ENCODE measurements at regions not wholly inside any gene's neighbourhood (a gene's known extent, or its start where the extent isn't known, plus 50 kb on each side); places are given as distances from the start of the nearest gene placed in this dataset.

DNA sequence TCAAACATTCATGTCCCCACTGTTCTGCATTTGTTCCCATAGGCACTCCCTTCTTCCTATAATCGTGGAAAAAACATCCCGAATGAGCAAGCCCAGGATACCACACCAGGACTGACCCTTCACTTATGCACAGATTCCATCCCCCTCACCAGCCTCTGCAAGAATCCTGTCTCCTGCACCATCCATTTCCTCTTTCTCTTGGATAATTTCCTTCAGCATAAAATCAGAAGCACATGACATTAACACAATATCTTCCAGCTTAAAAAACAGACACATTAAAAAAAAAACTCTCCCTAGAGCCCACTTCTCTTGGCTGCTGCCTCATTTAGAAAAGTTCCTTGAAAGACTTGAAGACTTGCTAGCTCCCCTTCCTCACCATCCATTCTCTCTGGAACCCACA lies 120.9 kb upstream of the CPSF6 start:
- H2BK120ac ChIP-seq (ENCODE audit: low read depth, low read length): no peak overlapping the region
- WGBS, 2 donors (ENCODE audit: extremely low coverage in 2 of 2, insufficient read length in 2 of 2, insufficient replicate concordance in 1 of 2): no CpG with 5 or more reads among the region's 2 CpGs

GRCh38 chr12:69119770-69120169 lies 119.6 kb upstream of the CPSF6 start:
- H2AK5ac ChIP-seq (ENCODE audit: low read depth, low read length): no peak overlapping the region
- H2AFZ ChIP-seq (ENCODE audit: low read length): no peak overlapping the region
- no peak overlapping the region for H3K23ac ChIP-seq (ENCODE audit: low read depth, low read length, poor library complexity)
- no peaks in the 10 kb centered on the region for H3K79me1 ChIP-seq (ENCODE audit: low read depth, low read length)
- no peak for DNase-seq (ENCODE audit: low spot score)
- H3K4me1 ChIP-seq (ENCODE audit: control insufficient read depth in 2 of 2, insufficient read depth in 1 of 2, low read depth in 1 of 2, low read length in 2 of 2): peaks cover 0 to 3% of the 10 kb centered on the region in 2 donors
- H3K9me3 ChIP-seq (replicated peaks in 1 of 2; ENCODE audit: control insufficient read depth in 2 of 2, insufficient read depth in 1 of 2, low read depth in 1 of 2, low read length in 2 of 2): no peaks in the 10 kb centered on the region
- H2BK120ac ChIP-seq (ENCODE audit: low read depth, low read length): no peak overlapping the region
- no peak overlapping the region for H2BK12ac ChIP-seq (ENCODE audit: low read length)
- H3K27ac ChIP-seq (replicated peaks; ENCODE audit: low read length): no peak overlapping the region
- no peak overlapping the region for H2BK5ac ChIP-seq (ENCODE audit: low read length)
- no peak overlapping the region for H3K4me3 ChIP-seq (ENCODE audit: low read length in 2 of 2)
- no CpG with 5 or more reads among the region's 6 CpGs for WGBS, 2 donors (ENCODE audit: extremely low coverage in 2 of 2, insufficient read length in 2 of 2, insufficient replicate concordance in 1 of 2)
- peaks cover 0 to 10% (median 0%) of the 10 kb centered on the region in 3 experiments for H3K27me3 ChIP-seq (ENCODE audit: control insufficient read depth in 3 of 3, insufficient read depth in 3 of 3, low read depth in 1 of 3, low read length in 3 of 3)
- no peak overlapping the region for H3K14ac ChIP-seq (ENCODE audit: low read length)
- no peaks in the 10 kb centered on the region for H3K36me3 ChIP-seq (replicated peaks in 1 of 2; ENCODE audit: control insufficient read depth in 2 of 2, insufficient read depth in 2 of 2, low read length in 2 of 2)
- no peak overlapping the region for H3K4ac ChIP-seq (ENCODE audit: low read length)
- H2BK15ac ChIP-seq (ENCODE audit: low read length): no peak overlapping the region
- no peak overlapping the region for H3K9ac ChIP-seq (ENCODE audit: low read depth, low read length, poor library complexity)
- no peak overlapping the region for H4K8ac ChIP-seq (ENCODE audit: low read depth, low read length)
- H4K91ac ChIP-seq (ENCODE audit: low read depth, low read length, poor library complexity): no peak overlapping the region
- H3K18ac ChIP-seq (ENCODE audit: low read length): no peak overlapping the region
- H3K4me2 ChIP-seq (ENCODE audit: insufficient read depth, low read length, poor library complexity, severe bottlenecking): no peak overlapping the region

More for the DNA sequence above, 120.9 kb upstream of the CPSF6 start:
- no peaks in the 10 kb centered on the region for H3K36me3 ChIP-seq (replicated peaks in 1 of 2; ENCODE audit: control insufficient read depth in 2 of 2, insufficient read depth in 2 of 2, low read length in 2 of 2)
- H2BK15ac ChIP-seq (ENCODE audit: low read length): no peak overlapping the region
- H4K8ac ChIP-seq (ENCODE audit: low read depth, low read length): no peak overlapping the region
- no peak overlapping the region for H3K4me3 ChIP-seq (ENCODE audit: low read length in 2 of 2)
- no peaks in the 10 kb centered on the region for H3K79me1 ChIP-seq (ENCODE audit: low read depth, low read length)
- no peak overlapping the region for H3K9ac ChIP-seq (ENCODE audit: low read depth, low read length, poor library complexity)
- peaks cover 0 to 3% of the 10 kb centered on the region in 2 donors for H3K4me1 ChIP-seq (ENCODE audit: control insufficient read depth in 2 of 2, insufficient read depth in 1 of 2, low read depth in 1 of 2, low read length in 2 of 2)
- no peak overlapping the region for H2BK12ac ChIP-seq (ENCODE audit: low read length)
- H3K14ac ChIP-seq (ENCODE audit: low read length): no peak overlapping the region
- H3K4ac ChIP-seq (ENCODE audit: low read length): no peak overlapping the region
- no peaks in the 10 kb centered on the region for H3K9me3 ChIP-seq (replicated peaks in 1 of 2; ENCODE audit: control insufficient read depth in 2 of 2, insufficient read depth in 1 of 2, low read depth in 1 of 2, low read length in 2 of 2)
- no peak overlapping the region for H2AFZ ChIP-seq (ENCODE audit: low read length)
- no peak overlapping the region for H2BK5ac ChIP-seq (ENCODE audit: low read length)
- no peak overlapping the region for H3K27ac ChIP-seq (replicated peaks; ENCODE audit: low read length)
- H2AK5ac ChIP-seq (ENCODE audit: low read depth, low read length): no peak overlapping the region
- H4K91ac ChIP-seq (ENCODE audit: low read depth, low read length, poor library complexity): no peak overlapping the region
- no peak overlapping the region for H3K23ac ChIP-seq (ENCODE audit: low read depth, low read length, poor library complexity)
- DNase-seq (ENCODE audit: low spot score): no peak
- peaks cover 0 to 8% (median 0%) of the 10 kb centered on the region in 3 experiments for H3K27me3 ChIP-seq (ENCODE audit: control insufficient read depth in 3 of 3, insufficient read depth in 3 of 3, low read depth in 1 of 3, low read length in 3 of 3)
- H3K4me2 ChIP-seq (ENCODE audit: insufficient read depth, low read length, poor library complexity, severe bottlenecking): no peak overlapping the region
- H3K18ac ChIP-seq (ENCODE audit: low read length): no peak overlapping the region

GRCh38 chr12:69120354-69120753 lies 119.0 kb upstream of the CPSF6 start:
- Histone ChIP-seq H3K23ac (ENCODE audit: low read depth, low read length, poor library complexity) (no peak overlapping the region), H3K4me2 (ENCODE audit: insufficient read depth, low read length, poor library complexity, severe bottlenecking) (no peak overlapping the region), H3K9me3 (replicated peaks in 1 of 2; ENCODE audit: control insufficient read depth in 2 of 2, insufficient read depth in 1 of 2, low read depth in 1 of 2, low read length in 2 of 2) (no peaks in the 10 kb centered on the region), H3K4me3 (ENCODE audit: low read length in 2 of 2) (no peak overlapping the region), H2AFZ (ENCODE audit: low read length) (no peak overlapping the region), H3K18ac (ENCODE audit: low read length) (no peak overlapping the region), H2BK12ac (ENCODE audit: low read length) (no peak overlapping the region), H2BK5ac (ENCODE audit: low read length) (no peak overlapping the region), H3K79me1 (ENCODE audit: low read depth, low read length) (no peaks in the 10 kb centered on the region), H3K36me3 (replicated peaks in 1 of 2; ENCODE audit: control insufficient read depth in 2 of 2, insufficient read depth in 2 of 2, low read length in 2 of 2) (no peaks in the 10 kb centered on the region), H2BK15ac (ENCODE audit: low read length) (no peak overlapping the region), H2BK120ac (ENCODE audit: low read depth, low read length) (no peak overlapping the region), H3K4ac (ENCODE audit: low read length) (no peak overlapping the region), H4K8ac (ENCODE audit: low read depth, low read length) (no peak overlapping the region), H2AK5ac (ENCODE audit: low read depth, low read length) (no peak overlapping the region), H3K14ac (ENCODE audit: low read length) (no peak overlapping the region), H4K91ac (ENCODE audit: low read depth, low read length, poor library complexity) (no peak overlapping the region), H3K9ac (ENCODE audit: low read depth, low read length, poor library complexity) (no peak overlapping the region), H3K27me3 (ENCODE audit: control insufficient read depth in 3 of 3, insufficient read depth in 3 of 3, low read depth in 1 of 3, low read length in 3 of 3) (peaks cover 0 to 10% (median 0%) of the 10 kb centered on the region in 3 experiments), H3K4me1 (ENCODE audit: control insufficient read depth in 2 of 2, insufficient read depth in 1 of 2, low read depth in 1 of 2, low read length in 2 of 2) (peaks cover 0 to 3% of the 10 kb centered on the region in 2 donors), H3K27ac (replicated peaks; ENCODE audit: low read length) (no peak overlapping the region)
- WGBS, 2 donors (ENCODE audit: extremely low coverage in 2 of 2, insufficient read length in 2 of 2, insufficient replicate concordance in 1 of 2): no CpG with 5 or more reads among the region's 5 CpGs
- DNase-seq (ENCODE audit: low spot score): no peak

DNA sequence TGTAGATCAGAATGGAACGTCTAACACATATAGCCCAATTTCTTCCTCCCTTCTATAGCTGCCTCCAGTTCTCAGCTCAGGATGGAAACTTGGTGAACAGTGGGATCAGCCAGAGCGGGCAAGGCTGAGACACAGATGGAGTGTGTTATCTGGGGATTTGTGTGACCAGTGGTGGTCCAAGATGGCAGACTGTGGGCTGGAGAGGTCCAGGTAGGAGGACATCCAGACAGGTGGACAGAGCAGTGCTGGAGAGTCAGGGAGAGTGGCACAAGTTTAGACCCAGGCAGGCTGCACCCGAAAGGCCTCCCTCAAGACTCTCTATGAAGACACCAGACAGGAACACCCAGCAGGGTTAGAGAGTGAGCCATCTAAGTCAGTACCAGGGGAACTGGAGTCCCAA lies 116.1 kb upstream of the CPSF6 start:
- no peaks in the 10 kb centered on the region for H3K36me3 ChIP-seq (replicated peaks in 1 of 2; ENCODE audit: control insufficient read depth in 2 of 2, insufficient read depth in 2 of 2, low read length in 2 of 2)
- no peak overlapping the region for H3K14ac ChIP-seq (ENCODE audit: low read length)
- no peak overlapping the region for H2AK5ac ChIP-seq (ENCODE audit: low read depth, low read length)
- no peaks in the 10 kb centered on the region for H3K79me1 ChIP-seq (ENCODE audit: low read depth, low read length)
- no peak overlapping the region for H4K8ac ChIP-seq (ENCODE audit: low read depth, low read length)
- H3K4me1 ChIP-seq (ENCODE audit: control insufficient read depth in 2 of 2, insufficient read depth in 1 of 2, low read depth in 1 of 2, low read length in 2 of 2): peaks cover 0 to 3% of the 10 kb centered on the region in 2 donors
- DNase-seq (ENCODE audit: low spot score): no peak
- no peak overlapping the region for H3K4ac ChIP-seq (ENCODE audit: low read length)
- H3K4me3 ChIP-seq (ENCODE audit: low read length in 2 of 2): no peak overlapping the region
- H3K27ac ChIP-seq (replicated peaks; ENCODE audit: low read length): no peak overlapping the region
- H3K27me3 ChIP-seq (ENCODE audit: control insufficient read depth in 3 of 3, insufficient read depth in 3 of 3, low read depth in 1 of 3, low read length in 3 of 3): peaks cover 0 to 12% (median 0%) of the 10 kb centered on the region in 3 experiments
- no peaks in the 10 kb centered on the region for H3K9me3 ChIP-seq (replicated peaks in 1 of 2; ENCODE audit: control insufficient read depth in 2 of 2, insufficient read depth in 1 of 2, low read depth in 1 of 2, low read length in 2 of 2)
- no peak overlapping the region for H2BK12ac ChIP-seq (ENCODE audit: low read length)
- H2AFZ ChIP-seq (ENCODE audit: low read length): no peak overlapping the region
- no peak overlapping the region for H3K18ac ChIP-seq (ENCODE audit: low read length)
- no peak overlapping the region for H2BK120ac ChIP-seq (ENCODE audit: low read depth, low read length)
- WGBS, 2 donors (ENCODE audit: extremely low coverage in 2 of 2, insufficient read length in 2 of 2, insufficient replicate concordance in 1 of 2): no CpG with 5 or more reads among the region's 3 CpGs
- H4K91ac ChIP-seq (ENCODE audit: low read depth, low read length, poor library complexity): no peak overlapping the region
- no peak overlapping the region for H2BK5ac ChIP-seq (ENCODE audit: low read length)
- H3K23ac ChIP-seq (ENCODE audit: low read depth, low read length, poor library complexity): no peak overlapping the region
- H3K9ac ChIP-seq (ENCODE audit: low read depth, low read length, poor library complexity): no peak overlapping the region
- no peak overlapping the region for H3K4me2 ChIP-seq (ENCODE audit: insufficient read depth, low read length, poor library complexity, severe bottlenecking)
- no peak overlapping the region for H2BK15ac ChIP-seq (ENCODE audit: low read length)
